K562 (cell line): ENCODE measurements at regions not wholly inside any gene's neighbourhood (a gene's known extent, or its start where the extent isn't known, plus 50 kb on each side); places are given as distances from the start of the nearest gene placed in this dataset.

Source experiments
- ATAC-seq: fragments of 200-7000 bp; cut with Tn5 transposase; 3 replicates; pipeline ENCODE4 v1.9.1; 2020; ENCODE audit warnings: moderate library complexity
- BruUV-seq: library from RNA; stranded (reverse); fragments of 400-500 nt; replicated peaks from 2 replicates; lab custom pipeline; 2021; lab: Mats Ljungman, UMichigan
- CTCF ChIA-PET: fragments of 300-600 bp; formaldehyde crosslinking; extraction: SDS; loops from one replicate; lab custom pipeline; 2021; ENCODE audit warnings: low intra/inter-chr PET ratio; lab: Yijun Ruan, JAX
- POLR2A ChIA-PET: fragments of 300-600, 350-650 bp; sonication (Branson Sonifier 250); formaldehyde crosslinking; extraction: SDS; loops from one replicate; lab custom pipeline; 2021; ENCODE audit warnings: antibody characterized with exemption, inconsistent platforms; lab: Yijun Ruan, JAX
- DNase-seq, 4 experiments: peaks; one replicate each; pipeline versions ENCODE4 v3.0.0 to v3.0.0-alpha.2; 2011 to 2018; ENCODE audit warnings: low spot score in 3 of 4, mixed read lengths in 3 of 4; ENCODE audit errors: extremely low read depth in 1 of 4
- FAIRE-seq: peaks from 2 replicates; lab custom pipeline; 2011; peaks lifted over from hg19 to GRCh38; lab: Jason Lieb, UNC
- H2AFZ ChIP-seq: 2 replicates; pipeline ENCODE4 v1.6.0; 2011; ENCODE audit warnings: low read depth, low read length, control low read depth, inconsistent platforms
- H3K27ac ChIP-seq: fragments of 200-600 bp; 3 replicates; pipeline ENCODE4 v1.8.0; 2011; ENCODE audit warnings: low read depth, mild to moderate bottlenecking, control low read depth, inconsistent platforms, low read length, moderate library complexity, mixed read lengths; ENCODE audit errors: extremely low read depth
- H3K27me3 ChIP-seq, 2 experiments: fragments of 300-600 bp in 1 of 2; 2 replicates in 1 of 2; 3 replicates in 1 of 2; pipeline versions ENCODE4 v1.6.0 to v1.8.0; 2011; ENCODE audit warnings: inconsistent platforms in 2 of 2, low read length in 2 of 2, mild to moderate bottlenecking in 1 of 2, mixed read lengths in 1 of 2, moderate library complexity in 1 of 2; ENCODE audit not compliant: control insufficient read depth in 2 of 2, insufficient read depth in 2 of 2
- H3K36me3 ChIP-seq: fragments of 300-600 bp; 3 replicates; pipeline ENCODE4 v1.8.0; 2011; ENCODE audit warnings: mild to moderate bottlenecking, low read length, inconsistent platforms; ENCODE audit not compliant: control insufficient read depth, insufficient read depth
- H3K4me1 ChIP-seq, 2 experiments: fragments of 200-600 bp in 1 of 2; replicated peaks in 1 of 2; 2 replicates in 1 of 2; 3 replicates in 1 of 2; pipeline versions ENCODE4 v1.5.1 to v1.8.0; 2011; ENCODE audit warnings: inconsistent platforms in 2 of 2, low read length in 2 of 2, mild to moderate bottlenecking in 1 of 2, mixed read lengths in 1 of 2, moderate library complexity in 1 of 2; ENCODE audit not compliant: control insufficient read depth in 2 of 2, insufficient read depth in 2 of 2
- H3K4me2 ChIP-seq: 2 replicates; pipeline ENCODE4 v1.6.1; 2011; ENCODE audit warnings: low read length, control low read depth, inconsistent platforms, mixed read lengths; ENCODE audit not compliant: insufficient read depth
- H3K4me3 ChIP-seq: fragments of 200-600 bp; sonication (generic), shearing (Covaris generic); 2 replicates; pipeline ENCODE4 v1.5.1; 2016; ENCODE audit warnings: control low read depth, inconsistent platforms
- H3K79me2 ChIP-seq: fragments of 200-600 bp; 3 replicates; pipeline ENCODE4 v1.8.0; 2011; ENCODE audit warnings: low read length, inconsistent platforms; ENCODE audit not compliant: control insufficient read depth, insufficient read depth
- H3K9ac ChIP-seq, 2 experiments: 2 replicates each; pipeline versions ENCODE4 v1.6.0 to v1.6.1; 2011; ENCODE audit warnings: low read depth in 2 of 2, low read length in 2 of 2, control low read depth in 1 of 2, inconsistent platforms in 1 of 2, mild to moderate bottlenecking in 1 of 2, mixed read lengths in 1 of 2; ENCODE audit not compliant: insufficient read depth in 1 of 2
- H3K9me1 ChIP-seq: one replicate; pipeline ENCODE4 v1.6.0; 2011; ENCODE audit warnings: inconsistent platforms, mild to moderate bottlenecking, low read length, moderate library complexity; ENCODE audit not compliant: control insufficient read depth, insufficient read depth
- H3K9me3 ChIP-seq: replicated peaks from 2 replicates; pipeline ENCODE4 v1.5.1; 2011; ENCODE audit warnings: low read depth, low read length, inconsistent platforms; ENCODE audit not compliant: control insufficient read depth, insufficient read depth
- H4K20me1 ChIP-seq: replicated peaks from 2 replicates; pipeline ENCODE4 v1.6.1; 2011; ENCODE audit warnings: low read length, inconsistent platforms, mixed read lengths; ENCODE audit not compliant: control insufficient read depth, insufficient read depth
- ARHGAP35 ChIP-seq: fragments of 450-650 bp; IDR thresholded peaks from 2 replicates; pipeline ENCODE4 v1.6.1; 2018; ENCODE audit not compliant: partially characterized antibody
- JUN ChIP-seq, 2 experiments: sonication (generic) in 1 of 2; formaldehyde crosslinking in 1 of 2; IDR thresholded peaks; 2 replicates each; pipeline versions ENCODE4 v1.6.1 to v1.8.0; 2012 to 2022; ENCODE audit warnings: borderline replicate concordance in 2 of 2, mild to moderate bottlenecking in 2 of 2, improper control_type of control experiment in 1 of 2, low read depth in 1 of 2, low read length in 1 of 2, missing genetic modification reagents in 1 of 2
- MYBL2 ChIP-seq, 2 experiments: fragments of 450-650 bp in 1 of 2; sonication (generic) in 1 of 2; formaldehyde crosslinking in 1 of 2; IDR thresholded peaks; 2 replicates each; pipeline versions ENCODE4 v1.6.1 to v1.8.1; 2017 to 2022; ENCODE audit warnings: borderline replicate concordance in 1 of 2, inconsistent platforms in 1 of 2, low read depth in 1 of 2, mild to moderate bottlenecking in 1 of 2, missing genetic modification reagents in 1 of 2, moderate library complexity in 1 of 2
- NONO ChIP-seq, 2 experiments: fragments of 200-400 bp in 1 of 2; fragments of 450-650 bp in 1 of 2; formaldehyde crosslinking in 1 of 2; IDR thresholded peaks; 2 replicates each; pipeline ENCODE4 v1.6.1; 2017; ENCODE audit warnings: low read depth in 2 of 2, mild to moderate bottlenecking in 2 of 2, moderate library complexity in 2 of 2, low read length in 1 of 2
- NR2C1 ChIP-seq, 2 experiments: fragments of 450-650 bp; IDR thresholded peaks; 2 replicates each; pipeline ENCODE4 v1.6.1; 2017; ENCODE audit warnings: mild to moderate bottlenecking in 2 of 2, antibody characterized with exemption in 1 of 2, inconsistent platforms in 1 of 2, missing compliant biosample characterization in 1 of 2, missing genetic modification characterization in 1 of 2
- POLR2G ChIP-seq: fragments of 200-400 bp; formaldehyde crosslinking; IDR thresholded peaks from 2 replicates; pipeline ENCODE4 v1.6.1; 2017; ENCODE audit warnings: low read depth, mild to moderate bottlenecking, antibody characterized with exemption, low read length, moderate library complexity
- PURB ChIP-seq: sonication (generic); formaldehyde crosslinking; IDR thresholded peaks from 2 replicates; pipeline ENCODE4 v1.9.0; 2021; ENCODE audit warnings: low read depth, mild to moderate bottlenecking, missing genetic modification reagents
- RBM25 ChIP-seq: fragments of 200-400 bp; formaldehyde crosslinking; IDR thresholded peaks from 2 replicates; pipeline ENCODE4 v1.6.1; 2018; ENCODE audit warnings: low read length, low read depth, moderate library complexity; ENCODE audit not compliant: severe bottlenecking
- RBM39 ChIP-seq: fragments of 200-400 bp; formaldehyde crosslinking; optimal IDR thresholded peaks from 2 replicates; pipeline ENCODE3; 2018; ENCODE audit warnings: low read depth, low read length
- TEAD2 ChIP-seq: fragments of 450-650 bp; IDR thresholded peaks from 2 replicates; pipeline ENCODE4 v1.6.1; 2016; ENCODE audit warnings: missing genetic modification characterization, control low read depth, missing compliant biosample characterization
- ZNF224 ChIP-seq: sonication (generic); formaldehyde crosslinking; IDR thresholded peaks from 2 replicates; pipeline ENCODE4 v1.8.0; 2022; ENCODE audit warnings: mild to moderate bottlenecking, missing genetic modification reagents
- ZNF324 ChIP-seq: fragments of 250-450 bp; sonication (Bioruptor Pico); IDR thresholded peaks from 2 replicates; pipeline ENCODE4 v1.4.0; 2020; ENCODE audit warnings: mild to moderate bottlenecking
- ZNF584 ChIP-seq: fragments of 200-800 bp; sonication (Bioruptor generic); IDR thresholded peaks from 2 replicates; pipeline ENCODE4 v1.6.1; 2016; ENCODE audit warnings: low read depth, mild to moderate bottlenecking, missing genetic modification characterization, missing compliant biosample characterization
- ZNF778 ChIP-seq: fragments of 450-650 bp; formaldehyde crosslinking; IDR thresholded peaks from 2 replicates; pipeline ENCODE4 v1.4.0; 2020; ENCODE audit warnings: mild to moderate bottlenecking, moderate library complexity
- WGBS: fragments of 100-300 bp; shearing (Covaris generic); methylation state at CpG from one replicate; pipeline ENCODE4 v1.1.6; 2016; ENCODE audit warnings: low coverage, mixed read lengths; ENCODE audit not compliant: insufficient coverage; ENCODE audit errors: missing lambda C conversion rate; 5-methylcytosine and 5-hydroxymethylcytosine counted together
- in situ Hi-C: fragments of 300-500 bp; cut with MboI; formaldehyde crosslinking; loops from 4 replicates; pipeline ENCODE4 v1.15.0; 2018; ENCODE audit warnings: inconsistent platforms, mixed read lengths
- intact Hi-C: fragments of 100-400 bp; cut with micrococcal nuclease; formaldehyde crosslinking; loops from 2 replicates; pipeline ENCODE4 v1.14.2; 2022
- TF ChIP-seq, protein P1 (sequence below): sonication (generic); formaldehyde crosslinking; IDR thresholded peaks from 2 replicates; pipeline ENCODE4 v1.8.1; 2023; ENCODE audit warnings: mild to moderate bottlenecking, missing genetic modification reagents
- TF ChIP-seq, protein P2 (sequence below): conservative IDR thresholded peaks from 2 replicates; pipeline ENCODE4 v1.6.1; 2011; ENCODE audit warnings: low read depth, mild to moderate bottlenecking, low read length; ENCODE audit not compliant: control insufficient read depth
- TF ChIP-seq, protein P3 (sequence below): sonication (generic); formaldehyde crosslinking; IDR thresholded peaks from 2 replicates; pipeline ENCODE4 v1.8.0; 2022; ENCODE audit warnings: missing genetic modification reagents, mild to moderate bottlenecking, moderate library complexity, borderline replicate concordance

DNA sequence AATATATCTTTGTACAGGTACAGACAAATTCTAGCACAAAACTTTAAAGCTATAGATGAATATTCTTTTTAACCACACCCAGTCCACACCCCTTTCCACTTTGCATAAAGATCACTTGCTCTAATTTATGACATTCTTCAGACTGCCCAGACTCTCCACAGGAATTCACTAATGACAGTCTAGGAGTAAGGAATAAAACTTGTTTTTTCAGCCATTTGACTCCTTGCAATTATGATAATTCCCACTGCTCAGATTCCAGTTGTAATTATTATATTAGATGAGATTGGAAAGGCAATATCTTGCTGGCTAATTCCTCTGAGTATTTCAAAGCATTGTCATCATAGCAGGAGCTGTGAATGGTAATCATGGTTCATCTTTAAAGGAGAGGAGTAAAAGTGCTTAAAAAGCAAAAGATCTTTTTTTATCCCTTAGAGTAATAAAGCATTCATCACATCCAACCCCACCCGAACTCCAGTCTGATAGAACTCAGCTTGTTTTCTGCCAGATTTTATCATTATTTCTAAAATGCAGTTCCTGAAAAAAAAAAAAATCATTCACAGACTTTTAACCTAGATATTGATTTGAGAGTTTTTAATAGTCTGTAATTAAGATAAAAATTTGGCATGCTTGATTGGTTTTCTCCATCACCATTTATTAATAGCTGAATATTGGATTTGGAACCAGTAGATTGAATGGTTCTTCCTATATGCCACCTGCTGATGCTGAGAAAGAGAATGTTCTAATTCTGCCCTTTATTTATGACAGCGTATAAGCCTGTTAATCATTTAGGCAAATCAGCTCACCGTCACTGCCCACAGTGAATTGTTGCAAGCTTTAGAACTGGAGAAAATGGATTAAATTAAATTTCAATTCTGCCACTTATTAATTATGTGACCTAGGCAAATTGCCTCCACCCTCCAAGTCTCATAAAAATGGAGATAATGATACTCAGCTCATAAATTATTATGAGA is 93.9 kb upstream of the RASSF8 start:
- POLR2A ChIA-PET: no interaction called here
- Histone ChIP-seq H3K79me2 (no peaks in the 10 kb centered on the region), H3K4me3 (no peak overlapping the region), H2AFZ (no peak overlapping the region), H3K9me1 (no peaks in the 10 kb centered on the region), H3K9ac (no peak overlapping the region), H3K27me3 (no peaks in the 10 kb centered on the region), H3K27ac (no peak overlapping the region), H3K4me2 (no peak overlapping the region), H3K36me3 (no peaks in the 10 kb centered on the region), H4K20me1 (no peaks in the 10 kb centered on the region), H3K9me3 (no peaks in the 10 kb centered on the region), H3K4me1 (no peaks in the 10 kb centered on the region)
- WGBS: 0% methylated on average over 3 of the region's 3 CpGs
- no peak for DNase-seq
- in situ Hi-C loops (no loop called here), intact Hi-C loops (no loop called here)
- BruUV-seq: no TSS peak
- FAIRE-seq: no peak
- ATAC-seq: no peak
- CTCF ChIA-PET: no interaction called here
- no peak for TF ChIP-seq ZNF224
- TF ChIP-seq ZNF584 (CRISPR knock-in tag): no peak
- TF ChIP-seq POLR2G: no peak
- TF ChIP-seq, protein P1, sequence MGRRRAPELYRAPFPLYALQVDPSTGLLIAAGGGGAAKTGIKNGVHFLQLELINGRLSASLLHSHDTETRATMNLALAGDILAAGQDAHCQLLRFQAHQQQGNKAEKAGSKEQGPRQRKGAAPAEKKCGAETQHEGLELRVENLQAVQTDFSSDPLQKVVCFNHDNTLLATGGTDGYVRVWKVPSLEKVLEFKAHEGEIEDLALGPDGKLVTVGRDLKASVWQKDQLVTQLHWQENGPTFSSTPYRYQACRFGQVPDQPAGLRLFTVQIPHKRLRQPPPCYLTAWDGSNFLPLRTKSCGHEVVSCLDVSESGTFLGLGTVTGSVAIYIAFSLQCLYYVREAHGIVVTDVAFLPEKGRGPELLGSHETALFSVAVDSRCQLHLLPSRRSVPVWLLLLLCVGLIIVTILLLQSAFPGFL (CRISPR knock-in tag): no peak
- TF ChIP-seq, protein P2, sequence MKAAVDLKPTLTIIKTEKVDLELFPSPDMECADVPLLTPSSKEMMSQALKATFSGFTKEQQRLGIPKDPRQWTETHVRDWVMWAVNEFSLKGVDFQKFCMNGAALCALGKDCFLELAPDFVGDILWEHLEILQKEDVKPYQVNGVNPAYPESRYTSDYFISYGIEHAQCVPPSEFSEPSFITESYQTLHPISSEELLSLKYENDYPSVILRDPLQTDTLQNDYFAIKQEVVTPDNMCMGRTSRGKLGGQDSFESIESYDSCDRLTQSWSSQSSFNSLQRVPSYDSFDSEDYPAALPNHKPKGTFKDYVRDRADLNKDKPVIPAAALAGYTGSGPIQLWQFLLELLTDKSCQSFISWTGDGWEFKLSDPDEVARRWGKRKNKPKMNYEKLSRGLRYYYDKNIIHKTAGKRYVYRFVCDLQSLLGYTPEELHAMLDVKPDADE: no peak
- TF ChIP-seq RBM25: no peak
- TF ChIP-seq ARHGAP35: no peak
- TF ChIP-seq PURB (CRISPR knock-in tag): no peak
- TF ChIP-seq ZNF324 (CRISPR knock-in tag): no peak
- TF ChIP-seq TEAD2 (tag): no peak
- TF ChIP-seq NONO (IDR thresholded peaks at IDR 0.05; ENCODE audit: low read depth in 2 of 2, low read length in 1 of 2): no peak
- TF ChIP-seq ZNF778 (CRISPR knock-in tag): no peak
- TF ChIP-seq JUN (IDR thresholded peaks at IDR 0.05; ENCODE audit: borderline replicate concordance, low read depth, low read length): no peak
- TF ChIP-seq JUN (CRISPR knock-in tag; IDR thresholded peaks at IDR 0.05; ENCODE audit: borderline replicate concordance): no peak
- TF ChIP-seq MYBL2 (IDR thresholded peaks at IDR 0.05; ENCODE audit: low read depth): no peak
- TF ChIP-seq MYBL2 (CRISPR knock-in tag; IDR thresholded peaks at IDR 0.05; ENCODE audit: borderline replicate concordance): no peak
- no peak for TF ChIP-seq RBM39
- TF ChIP-seq, protein P3, sequence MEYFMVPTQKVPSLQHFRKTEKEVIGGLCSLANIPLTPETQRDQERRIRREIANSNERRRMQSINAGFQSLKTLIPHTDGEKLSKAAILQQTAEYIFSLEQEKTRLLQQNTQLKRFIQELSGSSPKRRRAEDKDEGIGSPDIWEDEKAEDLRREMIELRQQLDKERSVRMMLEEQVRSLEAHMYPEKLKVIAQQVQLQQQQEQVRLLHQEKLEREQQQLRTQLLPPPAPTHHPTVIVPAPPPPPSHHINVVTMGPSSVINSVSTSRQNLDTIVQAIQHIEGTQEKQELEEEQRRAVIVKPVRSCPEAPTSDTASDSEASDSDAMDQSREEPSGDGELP (CRISPR knock-in tag): no peak
- no peak for TF ChIP-seq NR2C1 (IDR thresholded peaks at IDR 0.05)
- no peak for TF ChIP-seq NR2C1 (tag; IDR thresholded peaks at IDR 0.05)
